Right atrium auricular region (tissue), 2 donors: ENCODE measurements at regions not wholly inside any gene's neighbourhood (a gene's known extent, or its start where the extent isn't known, plus 50 kb on each side); places are given as distances from the start of the nearest gene placed in this dataset.

Experiments used
- DNase-seq: peaks from one replicate; pipeline ENCODE4 v3.0.0-alpha.2; 2019; ENCODE audit warnings: low spot score
- H3K27ac ChIP-seq, 2 donors: fragments of 200-600 bp; sonication (generic); 1 replicate in 1 of 2; 2 replicates in 1 of 2; pipeline ENCODE4 v1.5.1; 2016 to 2019
- H3K27me3 ChIP-seq, 2 donors: fragments of 200-600 bp; sonication (generic); one replicate each; pipeline versions ENCODE4 v1.5.1 to v1.6.0; 2017 to 2019
- H3K36me3 ChIP-seq: fragments of 200-600 bp; sonication (generic); one replicate; pipeline ENCODE4 v1.5.1; 2016
- H3K4me1 ChIP-seq, 2 donors: fragments of 200-600 bp; sonication (generic); one replicate each; pipeline versions ENCODE4 v1.5.1 to v1.6.0; 2017 to 2019
- H3K4me3 ChIP-seq, 2 donors: fragments of 200-600 bp; sonication (generic); 1 replicate in 1 of 2; 2 replicates in 1 of 2; pipeline ENCODE4 v1.5.1; 2017 to 2019; ENCODE audit warnings: mild to moderate bottlenecking in 1 of 2, moderate library complexity in 1 of 2
- H3K9me3 ChIP-seq, 2 donors: fragments of 200-600 bp; sonication (generic); one replicate each; pipeline ENCODE4 v1.5.1; 2019
- TF ChIP-seq, protein P1 (sequence below), 2 donors: fragments of 200-600 bp; sonication (generic); IDR thresholded peaks; one replicate each; pipeline ENCODE4 v1.5.1; 2019; ENCODE audit warnings: antibody characterized with exemption in 2 of 2

GRCh38 chr15:70354346-70354905 is 256.7 kb upstream of the TLE3 start:
- peak; percentile 46 for DNase-seq
- Histone ChIP-seq H3K4me3 (no peak overlapping the region), H3K9me3 (no peaks in the 10 kb centered on the region), H3K27ac (no peak overlapping the region), H3K4me1 (no peaks in the 10 kb centered on the region), H3K27me3 (no peaks in the 10 kb centered on the region), H3K36me3 (no peaks in the 10 kb centered on the region)
- TF ChIP-seq, protein P1, sequence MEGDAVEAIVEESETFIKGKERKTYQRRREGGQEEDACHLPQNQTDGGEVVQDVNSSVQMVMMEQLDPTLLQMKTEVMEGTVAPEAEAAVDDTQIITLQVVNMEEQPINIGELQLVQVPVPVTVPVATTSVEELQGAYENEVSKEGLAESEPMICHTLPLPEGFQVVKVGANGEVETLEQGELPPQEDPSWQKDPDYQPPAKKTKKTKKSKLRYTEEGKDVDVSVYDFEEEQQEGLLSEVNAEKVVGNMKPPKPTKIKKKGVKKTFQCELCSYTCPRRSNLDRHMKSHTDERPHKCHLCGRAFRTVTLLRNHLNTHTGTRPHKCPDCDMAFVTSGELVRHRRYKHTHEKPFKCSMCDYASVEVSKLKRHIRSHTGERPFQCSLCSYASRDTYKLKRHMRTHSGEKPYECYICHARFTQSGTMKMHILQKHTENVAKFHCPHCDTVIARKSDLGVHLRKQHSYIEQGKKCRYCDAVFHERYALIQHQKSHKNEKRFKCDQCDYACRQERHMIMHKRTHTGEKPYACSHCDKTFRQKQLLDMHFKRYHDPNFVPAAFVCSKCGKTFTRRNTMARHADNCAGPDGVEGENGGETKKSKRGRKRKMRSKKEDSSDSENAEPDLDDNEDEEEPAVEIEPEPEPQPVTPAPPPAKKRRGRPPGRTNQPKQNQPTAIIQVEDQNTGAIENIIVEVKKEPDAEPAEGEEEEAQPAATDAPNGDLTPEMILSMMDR (IDR thresholded peaks at IDR 0.05), result no peak

DNA sequence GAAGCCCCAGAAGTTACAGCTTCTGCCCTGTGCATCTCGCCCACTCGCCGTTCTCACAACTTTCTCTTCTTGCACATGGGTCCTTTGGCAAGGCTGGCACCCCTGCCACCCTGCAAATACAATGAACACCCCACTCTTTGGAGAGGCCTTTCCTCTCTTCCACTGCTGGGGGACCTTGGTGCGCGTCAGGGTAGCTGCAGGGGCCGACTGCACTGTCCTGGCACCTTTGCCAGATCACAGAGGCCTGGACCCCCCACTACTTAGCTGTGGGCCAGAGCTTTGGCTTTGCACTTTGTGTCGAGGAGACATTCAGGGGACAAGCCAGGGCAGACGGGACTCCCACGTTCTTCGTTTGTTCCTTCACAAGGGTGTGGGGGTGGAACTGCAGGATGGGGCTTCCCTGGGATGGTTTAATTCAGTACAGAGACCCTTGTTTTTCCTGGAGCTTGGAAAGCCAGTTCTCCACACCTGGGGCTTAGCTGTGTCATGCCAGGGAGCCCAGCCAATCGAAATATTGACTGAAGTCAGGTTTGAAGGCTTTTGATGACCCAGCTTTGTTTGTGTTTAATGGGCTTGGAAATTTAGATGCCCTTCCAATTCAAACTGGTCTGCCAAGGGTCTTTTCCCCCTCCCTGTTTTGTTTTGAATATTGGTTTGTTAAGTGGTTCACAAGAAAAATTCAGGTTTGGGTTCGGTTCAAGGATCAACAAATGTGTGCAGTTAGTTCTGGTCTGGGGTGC is 256.1 kb upstream of the TLE3 start:
- Histone ChIP-seq H3K27me3 (no peaks in the 10 kb centered on the region), H3K4me3 (no peak overlapping the region), H3K9me3 (no peaks in the 10 kb centered on the region), H3K27ac (no peak overlapping the region), H3K36me3 (no peaks in the 10 kb centered on the region), H3K4me1 (no peaks in the 10 kb centered on the region)
- TF ChIP-seq, protein P1 (IDR thresholded peaks at IDR 0.05), result no peak
- DNase-seq, result peak; percentile 46

GRCh38 chr15:70351941-70352774 is 254.4 kb upstream of the TLE3 start:
- TF ChIP-seq, protein P1 (IDR thresholded peaks at IDR 0.05), result no peak
- no peaks in the 10 kb centered on the region for H3K9me3 ChIP-seq
- no peaks in the 10 kb centered on the region for H3K36me3 ChIP-seq
- no peaks in the 10 kb centered on the region for H3K4me1 ChIP-seq
- DNase-seq, result no peak
- no peak overlapping the region for H3K27ac ChIP-seq
- no peaks in the 10 kb centered on the region for H3K27me3 ChIP-seq
- H3K4me3 ChIP-seq, result no peak overlapping the region

DNA sequence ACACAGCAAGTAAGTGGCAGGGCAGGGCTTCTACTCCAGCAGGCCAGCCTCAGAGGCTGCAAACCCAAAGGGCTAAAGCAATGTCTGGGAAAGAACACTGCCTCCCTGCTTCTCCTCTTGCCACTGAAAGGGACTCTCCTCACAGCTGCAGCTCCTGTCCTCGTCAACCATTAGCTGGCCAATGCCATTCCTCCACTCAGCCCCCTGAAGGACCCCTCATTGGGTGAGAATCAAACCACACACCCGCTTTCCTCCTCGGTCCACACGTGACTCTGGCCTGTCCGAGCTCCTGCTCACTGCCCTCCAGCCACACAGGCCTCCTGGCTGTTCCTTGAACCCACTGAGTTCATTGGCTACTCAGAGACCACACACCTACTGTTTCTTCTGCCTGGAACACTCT is 253.7 kb upstream of the TLE3 start:
- Histone ChIP-seq H3K36me3 (no peaks in the 10 kb centered on the region), H3K27me3 (no peaks in the 10 kb centered on the region), H3K27ac (no peak overlapping the region), H3K9me3 (no peaks in the 10 kb centered on the region), H3K4me3 (no peak overlapping the region), H3K4me1 (no peaks in the 10 kb centered on the region)
- DNase-seq, result no peak
- TF ChIP-seq, protein P1 (IDR thresholded peaks at IDR 0.05), result no peak

- Histone ChIP-seq H3K36me3 (no peaks in the 10 kb centered on the region), H3K9me3 (no peaks in the 10 kb centered on the region), H3K4me3 (no peak overlapping the region), H3K4me1 (no peaks in the 10 kb centered on the region), H3K27ac (no peak overlapping the region), H3K27me3 (no peaks in the 10 kb centered on the region)
- TF ChIP-seq, protein P1 (IDR thresholded peaks at IDR 0.05), result no peak
- no peak for DNase-seq
These were observed 251.0 kb upstream of the TLE3 start for GRCh38 chr15:70348581-70349344.
